WERI-Rb-1 (cell line): ENCODE measurements at regions not wholly inside any gene's neighbourhood (a gene's known extent, or its start where the extent isn't known, plus 50 kb on each side); places are given as distances from the start of the nearest gene placed in this dataset.

Experiments
- DNase-seq: peaks from one replicate; pipeline ENCODE4 v3.0.0-alpha.2; 2020
- H3K27ac ChIP-seq: fragments of 250-450 bp; sonication (Bioruptor Pico); 2 replicates; pipeline ENCODE4 v1.5.1; 2020; ENCODE audit warnings: mild to moderate bottlenecking, moderate library complexity
- H3K27me3 ChIP-seq: fragments of 250-450 bp; sonication (Bioruptor Pico); 2 replicates; pipeline ENCODE4 v1.5.1; 2021; ENCODE audit warnings: mild to moderate bottlenecking, low read depth, moderate library complexity; ENCODE audit not compliant: insufficient read depth, severe bottlenecking
- H3K36me3 ChIP-seq: fragments of 250-450 bp; sonication (Bioruptor Pico); 2 replicates; pipeline ENCODE4 v1.5.1; 2020; ENCODE audit warnings: mild to moderate bottlenecking, moderate library complexity
- H3K4me3 ChIP-seq: 2 replicates; pipeline ENCODE4 v1.5.1; 2011; ENCODE audit warnings: low read depth, mild to moderate bottlenecking, control low read depth, low read length
- H3K9me3 ChIP-seq: fragments of 250-450 bp; sonication (Bioruptor Pico); 2 replicates; pipeline ENCODE4 v1.5.1; 2021; ENCODE audit warnings: mild to moderate bottlenecking, moderate library complexity; ENCODE audit not compliant: severe bottlenecking
- TF ChIP-seq, protein P1 (sequence below): IDR thresholded peaks from 2 replicates; pipeline ENCODE4 v1.5.1; 2011; ENCODE audit warnings: low read depth, mild to moderate bottlenecking, control low read depth, inconsistent platforms, low read length

DNA sequence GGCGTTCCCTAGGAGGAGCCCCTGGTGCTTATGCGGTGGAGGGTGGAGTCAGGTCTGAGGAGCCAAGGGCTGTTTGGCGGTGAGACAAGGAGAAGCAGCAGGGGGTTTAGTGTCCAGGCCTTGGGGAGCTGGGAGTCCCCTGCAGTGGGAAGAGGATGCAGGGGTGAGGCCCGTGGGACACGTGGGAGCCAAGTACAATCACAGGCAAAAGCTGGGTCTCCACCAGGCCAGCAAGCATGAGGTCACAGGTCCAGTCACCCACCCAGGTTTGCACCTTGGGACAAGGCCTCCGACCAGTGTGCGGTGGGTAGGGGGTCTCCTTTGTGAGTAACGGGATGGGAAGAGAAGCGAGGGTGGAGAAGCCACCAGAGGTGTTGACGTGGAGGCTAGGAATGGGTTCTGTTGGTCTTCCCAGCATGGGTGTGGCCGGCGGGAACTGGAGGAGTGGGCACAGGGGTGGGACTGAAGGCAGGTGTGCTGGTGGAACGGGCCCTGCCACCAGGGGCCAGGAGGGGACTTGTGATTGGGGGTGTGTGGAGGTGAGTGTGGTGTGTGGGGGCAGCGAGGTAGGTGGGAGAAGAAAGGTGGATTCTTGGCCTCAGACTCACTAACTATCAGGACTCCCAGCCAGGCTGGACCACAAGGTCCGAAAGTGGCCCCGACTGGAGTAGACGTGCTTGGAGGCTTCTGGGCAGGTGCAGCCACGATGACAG is 953.6 kb downstream of the TBC1D22A start:
- Histone ChIP-seq H3K9me3 (no peaks in the 10 kb centered on the region), H3K27me3 (no peaks in the 10 kb centered on the region), H3K36me3 (no peaks in the 10 kb centered on the region), H3K27ac (no peak overlapping the region), H3K4me3 (no peak overlapping the region)
- TF ChIP-seq, protein P1, sequence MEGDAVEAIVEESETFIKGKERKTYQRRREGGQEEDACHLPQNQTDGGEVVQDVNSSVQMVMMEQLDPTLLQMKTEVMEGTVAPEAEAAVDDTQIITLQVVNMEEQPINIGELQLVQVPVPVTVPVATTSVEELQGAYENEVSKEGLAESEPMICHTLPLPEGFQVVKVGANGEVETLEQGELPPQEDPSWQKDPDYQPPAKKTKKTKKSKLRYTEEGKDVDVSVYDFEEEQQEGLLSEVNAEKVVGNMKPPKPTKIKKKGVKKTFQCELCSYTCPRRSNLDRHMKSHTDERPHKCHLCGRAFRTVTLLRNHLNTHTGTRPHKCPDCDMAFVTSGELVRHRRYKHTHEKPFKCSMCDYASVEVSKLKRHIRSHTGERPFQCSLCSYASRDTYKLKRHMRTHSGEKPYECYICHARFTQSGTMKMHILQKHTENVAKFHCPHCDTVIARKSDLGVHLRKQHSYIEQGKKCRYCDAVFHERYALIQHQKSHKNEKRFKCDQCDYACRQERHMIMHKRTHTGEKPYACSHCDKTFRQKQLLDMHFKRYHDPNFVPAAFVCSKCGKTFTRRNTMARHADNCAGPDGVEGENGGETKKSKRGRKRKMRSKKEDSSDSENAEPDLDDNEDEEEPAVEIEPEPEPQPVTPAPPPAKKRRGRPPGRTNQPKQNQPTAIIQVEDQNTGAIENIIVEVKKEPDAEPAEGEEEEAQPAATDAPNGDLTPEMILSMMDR, result no peak
- no peak for DNase-seq

DNA sequence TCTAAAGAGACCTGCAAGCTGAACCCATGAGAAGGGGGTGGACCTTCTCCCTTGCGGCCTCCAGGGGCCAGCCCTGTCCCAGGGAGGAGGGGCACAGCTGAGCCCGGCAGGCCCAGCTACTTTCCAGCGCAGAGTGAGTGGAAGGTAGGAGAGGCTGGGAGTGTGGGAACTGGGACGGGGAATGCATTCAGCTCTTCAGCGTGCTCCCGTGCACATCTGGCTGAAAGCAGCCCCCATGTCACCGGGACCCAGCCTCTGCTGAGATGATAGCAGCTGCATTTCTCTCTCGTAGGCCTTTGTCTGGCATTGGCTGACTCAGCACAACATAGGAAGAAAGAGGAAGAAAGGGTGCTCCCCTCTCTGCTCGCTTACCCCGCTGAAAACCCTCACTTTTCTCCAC is 951.5 kb downstream of the TBC1D22A start:
- H3K4me3 ChIP-seq, result no peak overlapping the region
- TF ChIP-seq, protein P1, result no peak
- no peak for DNase-seq
- no peaks in the 10 kb centered on the region for H3K9me3 ChIP-seq
- H3K27ac ChIP-seq, result no peak overlapping the region
- H3K36me3 ChIP-seq, result no peaks in the 10 kb centered on the region
- no peaks in the 10 kb centered on the region for H3K27me3 ChIP-seq

DNA sequence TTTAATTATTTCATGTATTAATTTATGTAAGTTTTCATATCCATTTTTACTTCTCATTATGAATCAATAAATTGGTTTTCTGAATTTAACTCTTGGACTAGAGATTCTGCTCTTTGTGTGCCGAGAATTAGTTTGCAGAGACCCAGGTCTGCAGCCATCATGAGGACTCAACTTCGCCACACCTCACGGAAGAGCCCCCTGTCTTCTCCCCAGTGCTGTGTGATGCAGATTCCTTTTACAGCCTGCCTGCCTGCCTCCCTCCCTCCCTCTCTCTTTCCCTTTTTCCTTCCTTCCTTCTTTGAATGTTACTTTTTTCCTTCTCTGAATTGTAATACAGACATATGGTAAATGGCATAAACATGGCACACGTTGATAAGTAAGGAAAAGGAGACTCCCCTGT is 947.7 kb downstream of the TBC1D22A start:
- Histone ChIP-seq H3K27ac (no peak overlapping the region), H3K36me3 (no peaks in the 10 kb centered on the region), H3K4me3 (no peak overlapping the region), H3K9me3 (no peaks in the 10 kb centered on the region), H3K27me3 (no peaks in the 10 kb centered on the region)
- TF ChIP-seq, protein P1, result no peak
- DNase-seq, result no peak

DNA sequence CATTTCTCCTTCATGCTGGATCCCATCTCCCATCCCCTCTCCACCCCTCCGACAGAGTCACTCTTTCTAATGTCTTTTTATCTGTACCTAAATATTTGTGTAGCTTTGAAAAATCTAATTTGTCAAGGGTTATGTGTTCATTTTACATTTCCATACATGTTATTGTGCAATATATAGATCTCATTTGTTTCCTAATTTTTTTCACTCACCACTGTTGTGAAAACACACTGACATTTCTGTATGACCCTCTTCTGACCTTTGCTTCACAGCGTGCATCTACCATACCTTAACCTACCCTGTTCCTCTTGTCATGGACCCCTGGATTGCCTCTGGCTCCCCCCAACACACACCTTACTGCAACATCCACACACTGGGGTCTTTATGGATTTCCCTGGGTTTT is 942.9 kb downstream of the TBC1D22A start:
- H3K27ac ChIP-seq, result no peak overlapping the region
- TF ChIP-seq, protein P1, result no peak
- H3K27me3 ChIP-seq, result no peaks in the 10 kb centered on the region
- no peaks in the 10 kb centered on the region for H3K9me3 ChIP-seq
- DNase-seq, result no peak
- H3K36me3 ChIP-seq, result no peaks in the 10 kb centered on the region
- H3K4me3 ChIP-seq, result no peak overlapping the region

DNA sequence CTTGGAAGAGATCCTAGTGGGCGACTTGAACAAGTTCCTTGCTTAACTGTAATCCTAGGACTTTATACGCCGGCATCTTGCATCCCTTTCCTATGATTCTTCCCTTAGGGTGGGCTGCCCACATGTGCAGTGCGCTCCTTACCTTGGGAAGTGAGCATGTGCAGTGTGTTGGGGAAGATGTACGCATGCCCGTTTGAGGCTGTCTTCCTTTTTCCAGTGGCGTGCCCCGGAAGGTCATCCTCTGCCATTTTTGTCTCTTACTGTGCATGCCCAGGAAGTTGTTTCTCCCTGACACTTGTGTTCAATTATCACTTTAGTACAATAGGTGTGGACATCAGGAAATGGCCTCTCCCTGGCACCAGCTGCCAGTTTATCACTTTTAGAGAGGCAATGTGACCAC is 936.5 kb downstream of the TBC1D22A start:
- Histone ChIP-seq H3K4me3 (no peak overlapping the region), H3K27me3 (no peaks in the 10 kb centered on the region), H3K27ac (no peak overlapping the region), H3K36me3 (no peaks in the 10 kb centered on the region), H3K9me3 (no peaks in the 10 kb centered on the region)
- no peak for DNase-seq
- TF ChIP-seq, protein P1, result no peak

DNA sequence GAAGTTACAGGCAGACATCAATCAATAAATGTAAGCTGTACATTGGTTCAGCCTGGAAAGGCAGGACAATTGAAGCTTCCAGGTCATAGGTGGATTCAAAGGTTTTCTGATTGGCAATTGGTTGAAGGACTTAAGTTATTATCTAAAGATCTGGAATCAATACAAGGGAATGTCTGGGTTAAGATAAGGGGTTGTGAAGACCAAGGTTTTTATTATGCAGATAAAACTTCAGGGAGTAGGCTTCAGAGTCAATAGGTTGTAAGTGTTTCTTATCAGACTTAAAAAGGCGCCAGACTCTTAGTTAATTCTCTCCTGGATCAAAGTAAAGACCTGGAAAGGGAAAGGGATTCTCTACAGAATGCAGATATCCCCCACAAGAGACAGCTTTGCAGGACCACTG is 935.4 kb downstream of the TBC1D22A start:
- Histone ChIP-seq H3K4me3 (no peak overlapping the region), H3K36me3 (no peaks in the 10 kb centered on the region), H3K9me3 (no peaks in the 10 kb centered on the region), H3K27ac (no peak overlapping the region), H3K27me3 (no peaks in the 10 kb centered on the region)
- DNase-seq, result no peak
- TF ChIP-seq, protein P1, result no peak
